ENCODE measurements at regions not wholly inside any gene's neighbourhood (a gene's known extent, or its start where the extent isn't known, plus 50 kb on each side); places are given as distances from the start of the nearest gene placed in this dataset.

DNA sequence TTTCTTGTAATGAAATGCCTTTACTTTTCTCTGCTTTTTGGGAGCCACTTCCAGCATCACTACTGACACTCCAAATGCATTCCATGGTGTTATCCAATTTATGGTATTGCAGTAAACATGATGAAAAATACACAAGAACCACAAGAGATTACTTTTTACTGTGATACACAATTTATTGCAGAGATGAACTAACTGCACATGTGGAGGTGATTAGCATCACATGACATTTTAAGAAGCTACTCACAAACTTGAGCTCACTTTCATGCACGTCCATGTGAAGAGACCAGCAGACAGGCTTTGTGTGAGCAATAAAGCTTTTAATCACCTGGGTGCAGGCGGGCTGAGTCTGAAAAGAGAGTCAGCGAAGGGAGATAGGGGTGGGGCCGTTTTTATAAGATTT lies 780.5 kb upstream of the GOT2 start:
- no peak for TF ChIP-seq POLR2A (IDR thresholded peaks at IDR 0.05)
- TF ChIP-seq CTCF (IDR thresholded peaks at IDR 0.05): no peak
- TF ChIP-seq POLR2AphosphoS5 (IDR thresholded peaks at IDR 0.05): no peak
- TF ChIP-seq EP300 (IDR thresholded peaks at IDR 0.05): no peak
